GM12878 (cell line): ENCODE measurements at regions not wholly inside any gene's neighbourhood (a gene's known extent, or its start where the extent isn't known, plus 50 kb on each side); places are given as distances from the start of the nearest gene placed in this dataset.

Experiments
- ATAC-seq: fragments of 200-7000 bp; cut with Tn5 transposase; 3 replicates; pipeline ENCODE4 v1.9.1; 2020; ENCODE audit warnings: mild to moderate bottlenecking, moderate library complexity
- BruUV-seq: library from RNA; stranded (reverse); fragments of 400-500 nt; replicated peaks from 2 replicates; lab custom pipeline; 2021; lab: Mats Ljungman, UMichigan
- CTCF ChIA-PET: fragments of 300-600 bp; sonication (Branson Sonifier 250); formaldehyde crosslinking; extraction: SDS; loops from one replicate; lab custom pipeline; 2021; ENCODE audit warnings: inconsistent platforms; lab: Yijun Ruan, JAX
- POLR2A ChIA-PET: fragments of 350-600 bp; formaldehyde crosslinking; extraction: SDS; loops from one replicate; lab custom pipeline; 2021; ENCODE audit warnings: inconsistent platforms; lab: Charles Lee
- RAD21 ChIA-PET: fragments of 300-600 bp; sonication (Branson Sonifier 250); formaldehyde crosslinking; loops from one replicate; lab custom pipeline; 2023; ENCODE audit warnings: antibody characterized with exemption; ENCODE audit not compliant: unreplicated experiment; lab: Charles Lee
- SMC1A ChIA-PET: fragments of 300-600 bp; sonication (Branson Sonifier 250); formaldehyde crosslinking; loops from one replicate; lab custom pipeline; 2023; ENCODE audit not compliant: unreplicated experiment, uncharacterized antibody; lab: Charles Lee
- DNase-seq: peaks from one replicate; pipeline ENCODE4 v3.0.0-alpha.2; 2011; ENCODE audit warnings: low read depth, low spot score
- FAIRE-seq: peaks from 3 replicates; lab custom pipeline; 2011; peaks lifted over from hg19 to GRCh38; lab: Jason Lieb, UNC
- H2AFZ ChIP-seq: 2 replicates; pipeline ENCODE4 v1.6.0; 2011; ENCODE audit warnings: low read depth, low read length, control low read depth; ENCODE audit not compliant: control insufficient read depth
- H3K27ac ChIP-seq: 2 replicates; pipeline ENCODE4 v1.5.1; 2011; ENCODE audit warnings: control low read depth; ENCODE audit not compliant: control insufficient read depth, insufficient read depth
- H3K27me3 ChIP-seq, 2 experiments: replicated peaks in 1 of 2; 2 replicates each; pipeline versions ENCODE4 v1.6.0 to v1.6.1; 2011; ENCODE audit warnings: low read length in 1 of 2; ENCODE audit not compliant: control insufficient read depth in 2 of 2, insufficient read depth in 2 of 2
- H3K36me3 ChIP-seq, 2 experiments: 2 replicates each; pipeline ENCODE4 v1.5.1; 2011; ENCODE audit warnings: low read length in 1 of 2; ENCODE audit not compliant: control insufficient read depth in 2 of 2, insufficient read depth in 2 of 2
- H3K4me1 ChIP-seq: 2 replicates; pipeline ENCODE4 v1.6.1; 2011; ENCODE audit warnings: mild to moderate bottlenecking, low read length, moderate library complexity, mixed read lengths; ENCODE audit not compliant: control insufficient read depth, insufficient read depth
- H3K4me2 ChIP-seq: 2 replicates; pipeline ENCODE4 v1.6.0; 2011; ENCODE audit warnings: control low read depth; ENCODE audit not compliant: control insufficient read depth, insufficient read depth
- H3K4me3 ChIP-seq: fragments of 200-600 bp; sonication (generic); 2 replicates; pipeline ENCODE4 v1.5.1; 2016
- H3K79me2 ChIP-seq: 2 replicates; pipeline ENCODE4 v1.6.0; 2011; ENCODE audit warnings: low read length; ENCODE audit not compliant: control insufficient read depth, insufficient read depth
- H3K9ac ChIP-seq: 2 replicates; pipeline ENCODE4 v1.8.0; 2011; ENCODE audit warnings: low read length, control low read depth, mixed read lengths; ENCODE audit not compliant: control insufficient read depth, insufficient read depth
- H3K9me3 ChIP-seq: replicated peaks from 3 replicates; pipeline ENCODE4 v1.5.1; 2011; ENCODE audit warnings: mild to moderate bottlenecking, low read length; ENCODE audit not compliant: control insufficient read depth, insufficient read depth
- H4K20me1 ChIP-seq: 2 replicates; pipeline ENCODE4 v1.6.0; 2011; ENCODE audit not compliant: control insufficient read depth, insufficient read depth
- HDAC2 ChIP-seq: fragments of 200-600 bp; sonication (generic); IDR thresholded peaks from 2 replicates; pipeline ENCODE4 v1.6.1; 2017
- MTA3 ChIP-seq: IDR thresholded peaks from 2 replicates; pipeline ENCODE4 v1.6.1; 2012; ENCODE audit warnings: low read length, inconsistent platforms, borderline replicate concordance
- MXI1 ChIP-seq: fragments of 150-350 bp; IDR thresholded peaks from 2 replicates; pipeline ENCODE4 v1.6.1; 2011; ENCODE audit warnings: low read depth, mild to moderate bottlenecking, inconsistent platforms, low read length, improper control_type of control experiment
- NBN ChIP-seq: fragments of 450-650 bp; IDR thresholded peaks from 2 replicates; pipeline ENCODE4 v1.6.1; 2016
- PBX3 ChIP-seq: IDR thresholded peaks from 2 replicates; pipeline ENCODE4 v1.6.1; 2011; ENCODE audit warnings: mild to moderate bottlenecking, low read depth, low read length, moderate library complexity; ENCODE audit not compliant: insufficient replicate concordance
- PKNOX1 ChIP-seq: fragments of 450-650 bp; IDR thresholded peaks from 2 replicates; pipeline ENCODE4 v1.6.1; 2016; ENCODE audit warnings: mild to moderate bottlenecking
- SREBF2 ChIP-seq: IDR thresholded peaks from 2 replicates; pipeline ENCODE4 v1.6.1; 2012; ENCODE audit warnings: mild to moderate bottlenecking, low read length
- WRNIP1 ChIP-seq: IDR thresholded peaks from 2 replicates; pipeline ENCODE4 v1.6.1; 2011; ENCODE audit warnings: low read depth, low read length, improper control_type of control experiment, borderline replicate concordance
- WGBS: methylation state at CpG from one replicate; pipeline ENCODE4 v1.1.6; 2016; ENCODE audit warnings: low lambda C conversion rate; ENCODE audit not compliant: insufficient replicate concordance, insufficient coverage; ENCODE audit errors: missing lambda C conversion rate; 5-methylcytosine and 5-hydroxymethylcytosine counted together
- in situ Hi-C: fragments of 300-500 bp; cut with MboI; formaldehyde crosslinking; loops from 9 replicates; pipeline ENCODE4 v1.14.3; 2018; ENCODE audit warnings: mixed read lengths
- intact Hi-C: fragments of 100-400 bp; cut with micrococcal nuclease; formaldehyde crosslinking; loops from one replicate; pipeline ENCODE4 v1.14.2; 2022; ENCODE audit not compliant: unreplicated experiment

GRCh38 chr7:124413029-124413428 is 352.6 kb downstream of the GPR37 start:
- ChIA-PET CTCF (interaction anchor here (1.5 to 1.6 kb wide), 2 partner anchors 8 to 11 kb away, joined by 3 to 4 read pairs; no protein-coding TSS in a partner anchor), POLR2A (no interaction called here), RAD21 (no interaction called here), SMC1A (interaction anchor here (1.4 kb wide), 1 partner anchor 11 kb away, joined by 4 read pairs; no protein-coding TSS in a partner anchor)
- Histone ChIP-seq H3K4me3 (no peak overlapping the region), H3K9ac (no peak overlapping the region), H3K9me3 (no peaks in the 10 kb centered on the region), H3K79me2 (no peaks in the 10 kb centered on the region), H4K20me1 (no peaks in the 10 kb centered on the region), H3K4me2 (no peak overlapping the region), H2AFZ (no peak overlapping the region; the same call in 1 of the 2 replicates), H3K27me3 (no peaks in the 10 kb centered on the region), H3K36me3 (no peaks in the 10 kb centered on the region), H3K27ac (no peak overlapping the region), H3K4me1 (no peaks in the 10 kb centered on the region)
- TF ChIP-seq NBN: no peak
- peak; percentile 47; the same call in 1 of the 2 replicates for TF ChIP-seq PKNOX1
- BruUV-seq: no TSS peak
- WGBS: 0% methylated on average over 3 of the region's 3 CpGs
- in situ Hi-C loops (no loop called here), intact Hi-C loops (no loop called here)
- FAIRE-seq (no peak), DNase-seq (no peak), ATAC-seq (peak; percentile 62)

- ChIA-PET RAD21 (no interaction called here), POLR2A (interaction anchor here (0.7 kb wide), 1 partner anchor 36 kb away, joined by 3 read pairs; no protein-coding TSS in a partner anchor), CTCF (interaction anchor here (1.1 to 1.6 kb wide), 3 partner anchors 8 to 11 kb away, joined by 3 to 4 read pairs (median 3); no protein-coding TSS in a partner anchor)
- H2AFZ ChIP-seq: no peak overlapping the region
- H3K9ac ChIP-seq: no peak overlapping the region
- no peaks in the 10 kb centered on the region for H3K79me2 ChIP-seq
- 11% methylated on average over 5 of the region's 6 CpGs for WGBS
- FAIRE-seq: no peak
- no peak for TF ChIP-seq PBX3
- no peak for TF ChIP-seq WRNIP1
- no peak for TF ChIP-seq HDAC2
- TF ChIP-seq MTA3: no peak
- TF ChIP-seq SREBF2: no peak
- TF ChIP-seq MXI1: no peak
- TF ChIP-seq, all 136 proteins: peak for 0
- DNase-seq: no peak
- no peak overlapping the region; the same call in 1 of the 2 replicates for H3K4me2 ChIP-seq
- H3K27ac ChIP-seq: no peak overlapping the region
- SMC1A ChIA-PET: interaction anchor here (0.6 to 1.4 kb wide), 2 partner anchors 11 to 80 kb away, joined by 3 to 4 read pairs; no protein-coding TSS in a partner anchor
- H3K9me3 ChIP-seq: no peaks in the 10 kb centered on the region
- intact Hi-C loops: no loop called here
- in situ Hi-C loops: no loop called here
- H4K20me1 ChIP-seq: no peaks in the 10 kb centered on the region
- ATAC-seq: peak; percentile 55
- H3K4me1 ChIP-seq: no peaks in the 10 kb centered on the region
- no peaks in the 10 kb centered on the region for H3K36me3 ChIP-seq
- H3K27me3 ChIP-seq: no peaks in the 10 kb centered on the region
- no peak overlapping the region for H3K4me3 ChIP-seq
- BruUV-seq: no TSS peak
These were observed 353.1 kb downstream of the GPR37 start for GRCh38 chr7:124412531-124412930.
